SU-DHL-6 (cell line): ENCODE measurements at regions not wholly inside any gene's neighbourhood (a gene's known extent, or its start where the extent isn't known, plus 50 kb on each side); places are given as distances from the start of the nearest gene placed in this dataset.

Source experiments
- EZH2phosphoT487 ChIP-seq: fragments of 200-600 bp; sonication (generic), shearing (Covaris generic); conservative IDR thresholded peaks from 2 replicates; pipeline ENCODE4 v1.6.1; 2018; ENCODE audit warnings: mild to moderate bottlenecking, antibody characterized with exemption, low read length, moderate library complexity, mixed read lengths
- TF ChIP-seq, protein P1 (sequence below): fragments of 200-600 bp; sonication (generic); IDR thresholded peaks from one replicate; pipeline ENCODE4 v1.5.1; 2017; ENCODE audit warnings: antibody characterized with exemption, mild to moderate bottlenecking, low read length, moderate library complexity; ENCODE audit not compliant: insufficient read depth, poor library complexity, severe bottlenecking

DNA sequence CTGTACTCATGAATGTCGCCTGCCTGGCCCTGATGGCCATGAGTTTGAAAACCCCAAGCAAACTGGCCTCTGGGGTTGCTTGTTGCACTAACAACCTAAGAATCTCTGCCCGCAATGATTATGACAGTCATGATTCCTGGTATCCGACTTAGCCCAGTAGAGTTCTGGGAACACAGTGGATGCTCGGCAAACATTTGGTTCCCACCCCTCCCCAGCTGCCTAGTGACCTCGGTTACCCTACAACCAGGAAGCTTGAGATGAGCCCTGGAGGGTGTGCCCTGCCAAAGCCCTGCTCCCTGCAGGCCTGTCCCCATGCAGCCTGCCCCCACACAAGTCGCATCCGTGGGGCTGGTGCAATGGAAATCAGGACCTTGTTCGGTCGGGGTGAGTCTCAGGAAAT is 76.0 kb upstream of the ZBTB40 start:
- TF ChIP-seq, protein P1, sequence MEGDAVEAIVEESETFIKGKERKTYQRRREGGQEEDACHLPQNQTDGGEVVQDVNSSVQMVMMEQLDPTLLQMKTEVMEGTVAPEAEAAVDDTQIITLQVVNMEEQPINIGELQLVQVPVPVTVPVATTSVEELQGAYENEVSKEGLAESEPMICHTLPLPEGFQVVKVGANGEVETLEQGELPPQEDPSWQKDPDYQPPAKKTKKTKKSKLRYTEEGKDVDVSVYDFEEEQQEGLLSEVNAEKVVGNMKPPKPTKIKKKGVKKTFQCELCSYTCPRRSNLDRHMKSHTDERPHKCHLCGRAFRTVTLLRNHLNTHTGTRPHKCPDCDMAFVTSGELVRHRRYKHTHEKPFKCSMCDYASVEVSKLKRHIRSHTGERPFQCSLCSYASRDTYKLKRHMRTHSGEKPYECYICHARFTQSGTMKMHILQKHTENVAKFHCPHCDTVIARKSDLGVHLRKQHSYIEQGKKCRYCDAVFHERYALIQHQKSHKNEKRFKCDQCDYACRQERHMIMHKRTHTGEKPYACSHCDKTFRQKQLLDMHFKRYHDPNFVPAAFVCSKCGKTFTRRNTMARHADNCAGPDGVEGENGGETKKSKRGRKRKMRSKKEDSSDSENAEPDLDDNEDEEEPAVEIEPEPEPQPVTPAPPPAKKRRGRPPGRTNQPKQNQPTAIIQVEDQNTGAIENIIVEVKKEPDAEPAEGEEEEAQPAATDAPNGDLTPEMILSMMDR, result no peak
- no peak for TF ChIP-seq EZH2phosphoT487
